ENCODE measurements at regions not wholly inside any gene's neighbourhood (a gene's known extent, or its start where the extent isn't known, plus 50 kb on each side); places are given as distances from the start of the nearest gene placed in this dataset.

DNA sequence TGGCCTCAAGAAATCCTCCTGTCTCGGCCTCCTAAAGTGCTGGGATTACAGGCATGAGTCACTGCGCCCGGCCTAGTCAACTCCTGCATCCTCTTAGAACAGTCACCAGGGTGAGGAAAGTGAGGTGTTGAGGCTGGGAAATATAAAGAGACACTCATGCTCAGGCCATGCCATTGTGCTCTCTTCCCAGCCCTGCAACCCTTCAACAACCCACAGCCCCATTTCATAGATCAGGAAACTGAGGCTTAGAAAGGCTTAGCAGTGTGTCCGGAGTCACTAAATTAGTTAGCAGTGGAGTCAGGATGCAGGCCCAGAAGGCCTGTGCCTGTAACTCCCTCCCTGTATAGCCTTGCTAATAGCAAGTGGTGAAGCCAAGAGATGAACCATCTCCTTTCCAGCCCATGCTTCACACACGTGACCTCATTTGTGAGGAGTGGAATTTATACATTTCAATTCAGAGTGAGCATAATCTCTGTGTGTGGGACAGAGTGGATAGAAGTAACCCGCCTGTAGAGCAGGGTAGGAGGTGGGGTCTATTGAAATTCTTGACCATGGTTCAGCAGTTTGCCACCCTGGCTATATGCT, 51.7 kb upstream of the USP3 start:
- TF ChIP-seq POLR2AphosphoS5 (IDR thresholded peaks at IDR 0.05) (no peak), EZH2 (IDR thresholded peaks at IDR 0.05; ENCODE audit: borderline replicate concordance, insufficient read depth, low read length, poor library complexity, severe bottlenecking) (no peak)
